ENCODE measurements at regions not wholly inside any gene's neighbourhood (a gene's known extent, or its start where the extent isn't known, plus 50 kb on each side); places are given as distances from the start of the nearest gene placed in this dataset.
"Not testable (repeated sequence)": the region's sequence is repeated elsewhere in the genome, so short reads cannot be mapped to it uniquely, and the experiment has no call there.

GRCh38 chr5:115469904-115470516 is 74.6 kb downstream of the FEM1C start:
- no peak for DNase-seq

GRCh38 chr5:115467628-115468027 is 76.9 kb downstream of the FEM1C start:
- no peak for DNase-seq

GRCh38 chr5:115465431-115465830 is 79.1 kb downstream of the FEM1C start:
- no peak for DNase-seq

GRCh38 chr5:115463983-115464382 is 80.6 kb downstream of the FEM1C start:
- no peak for DNase-seq

- DNase-seq, result no peak
Observed at GRCh38 chr5:115461506-115462290, 82.9 kb downstream of the FEM1C start.

- DNase-seq, result no peak
Observed at GRCh38 chr5:115461093-115461492, 83.5 kb downstream of the FEM1C start.

GRCh38 chr5:115460472-115460871 is 84.1 kb downstream of the FEM1C start:
- DNase-seq, result no peak

GRCh38 chr5:115459855-115460341 is 84.7 kb downstream of the FEM1C start:
- no peak for DNase-seq

GRCh38 chr5:115458416-115458815 is 86.2 kb downstream of the FEM1C start:
- DNase-seq, result no peak

- DNase-seq, result no peak
Observed at GRCh38 chr5:115458003-115458409, 86.6 kb downstream of the FEM1C start.

- DNase-seq, result no peak
Observed at GRCh38 chr5:115457571-115457970, 87.0 kb downstream of the FEM1C start.

- no peak for DNase-seq
Observed at GRCh38 chr5:115456539-115457040, 88.0 kb downstream of the FEM1C start.

- DNase-seq, result no peak
Observed at GRCh38 chr5:115456056-115456455, 88.5 kb downstream of the FEM1C start.

- no peak for DNase-seq
Observed at GRCh38 chr5:115455301-115455707, 89.3 kb downstream of the FEM1C start.

- DNase-seq, result no peak
Observed at GRCh38 chr5:115453391-115454095, 91.0 kb downstream of the FEM1C start.

- no peak for DNase-seq
Observed at GRCh38 chr5:115452536-115453235, 91.9 kb downstream of the FEM1C start.

- no peak for DNase-seq
Observed at GRCh38 chr5:115452083-115452482, 92.5 kb downstream of the FEM1C start.

- DNase-seq, result no peak
Observed at GRCh38 chr5:115450741-115451140, 93.8 kb downstream of the FEM1C start.

- not testable (repeated sequence) for DNase-seq
Observed at GRCh38 chr5:115448630-115449029, 95.9 kb downstream of the FEM1C start.

GRCh38 chr5:115440782-115441451 is 103.7 kb downstream of the FEM1C start:
- no peak for DNase-seq

- DNase-seq, result no peak
Observed at GRCh38 chr5:115439639-115440038, 104.9 kb downstream of the FEM1C start.

- DNase-seq, result no peak
Observed at GRCh38 chr5:115439042-115439441, 105.5 kb downstream of the FEM1C start.

Data from NCI-H2227 treated with DMSO at 0.1 percent for 48 hours (cell line).